Spinal cord (tissue), 9 donors: ENCODE measurements at regions not wholly inside any gene's neighbourhood (a gene's known extent, or its start where the extent isn't known, plus 50 kb on each side); places are given as distances from the start of the nearest gene placed in this dataset.
A peak's percentile ranks its signal among the peaks of the same experiment; 100 is the strongest.
"Not testable (repeated sequence)": the region's sequence is repeated elsewhere in the genome, so short reads cannot be mapped to it uniquely, and the experiment has no call there.

Experiments
- DNase-seq, 6 donors: peaks; one replicate each; pipeline versions ENCODE4 v3.0.0 to v3.0.0-alpha.2; 2013 to 2015; ENCODE audit warnings: low spot score in 6 of 6, low read depth in 4 of 6
- H3K27ac ChIP-seq: one replicate; pipeline ENCODE4 v1.5.1; 2013; ENCODE audit warnings: low read depth, low read length, control low read depth
- H3K27me3 ChIP-seq: one replicate; pipeline ENCODE4 v1.6.1; 2013; ENCODE audit warnings: low read length; ENCODE audit not compliant: control insufficient read depth, insufficient read depth
- H3K36me3 ChIP-seq: one replicate; pipeline ENCODE4 v1.6.1; 2013; ENCODE audit warnings: low read length; ENCODE audit not compliant: control insufficient read depth, insufficient read depth
- H3K4me1 ChIP-seq: one replicate; pipeline ENCODE4 v1.6.1; 2013; ENCODE audit warnings: low read length; ENCODE audit not compliant: control insufficient read depth, insufficient read depth
- H3K4me3 ChIP-seq: one replicate; pipeline ENCODE4 v1.5.1; 2013; ENCODE audit warnings: low read depth, low read length, control low read depth
- H3K9me3 ChIP-seq: one replicate; pipeline ENCODE4 v1.6.1; 2013; ENCODE audit warnings: low read length; ENCODE audit not compliant: control insufficient read depth, insufficient read depth
- WGBS: methylation state at CpG from one replicate; pipeline ENCODE4 v1.1.5; 2013; ENCODE audit warnings: missing lambda C conversion rate; ENCODE audit not compliant: insufficient coverage; 5-methylcytosine and 5-hydroxymethylcytosine counted together
- donor health status: healthy.

GRCh38 chr3:145471976-145472375 is 689.0 kb downstream of the PLOD2 start:
- peak in 2 of 6 donors; percentile 63 to 84 for DNase-seq
- Histone ChIP-seq H3K9me3 (no peaks in the 10 kb centered on the region), H3K27me3 (no peaks in the 10 kb centered on the region), H3K36me3 (no peaks in the 10 kb centered on the region), H3K27ac (no peak overlapping the region), H3K4me1 (no peaks in the 10 kb centered on the region), H3K4me3 (no peak overlapping the region)
- WGBS: no CpG with 5 or more reads among the region's 3 CpGs

DNA sequence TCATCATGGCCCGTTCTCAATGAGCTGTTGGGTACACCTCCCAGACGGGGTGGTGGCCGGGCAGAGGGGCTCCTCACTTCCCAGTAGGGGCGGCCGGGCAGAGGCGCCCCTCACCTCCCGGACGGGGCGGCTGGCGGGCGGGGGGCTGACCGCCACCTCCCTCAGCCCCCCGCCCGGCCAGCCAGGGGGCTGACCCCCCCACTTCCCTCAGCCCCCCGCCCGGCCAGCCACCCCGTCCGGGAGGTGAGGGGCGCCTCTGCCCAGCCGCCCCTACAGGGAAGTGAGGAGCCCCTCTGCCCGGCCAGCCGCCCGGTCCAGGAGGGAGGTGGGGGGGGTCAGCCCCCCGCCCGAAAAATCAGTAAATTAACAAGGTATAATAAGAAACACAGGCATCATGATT is 678.2 kb downstream of the PLOD2 start:
- not testable (repeated sequence) for DNase-seq, H3K4me3 ChIP-seq, H3K27me3 ChIP-seq, H3K27ac ChIP-seq, H3K9me3 ChIP-seq, H3K4me1 ChIP-seq, H3K36me3 ChIP-seq
- 100% methylated on average over 4 of the region's 25 CpGs for WGBS

DNA sequence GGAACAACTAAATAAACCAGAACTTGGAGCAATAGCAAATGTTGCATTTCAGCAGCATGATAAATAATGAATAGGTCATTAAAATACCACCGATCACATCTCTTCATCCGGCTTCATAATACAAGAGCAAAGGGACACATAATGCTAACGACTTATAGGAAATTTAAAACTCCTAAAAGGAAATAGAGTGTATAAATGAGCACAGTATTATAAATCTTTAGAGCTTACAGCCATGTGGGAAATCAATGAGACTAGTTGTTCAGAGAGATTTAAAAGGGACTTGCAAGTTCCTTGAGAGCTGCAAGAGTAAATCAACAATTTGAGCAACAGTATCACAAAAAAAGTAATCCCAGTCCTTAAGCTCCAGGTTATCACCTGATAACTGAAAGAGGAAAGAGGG is 677.0 kb downstream of the PLOD2 start:
- Histone ChIP-seq H3K36me3 (no peaks in the 10 kb centered on the region), H3K27me3 (no peaks in the 10 kb centered on the region), H3K4me3 (no peak overlapping the region), H3K4me1 (no peaks in the 10 kb centered on the region), H3K9me3 (no peaks in the 10 kb centered on the region), H3K27ac (no peak overlapping the region)
- no CpG with 5 or more reads among the region's 3 CpGs for WGBS
- peak in 2 of 6 donors; percentile 6 to 65 for DNase-seq

- H3K36me3 ChIP-seq: no peaks in the 10 kb centered on the region
- no peaks in the 10 kb centered on the region for H3K27me3 ChIP-seq
- DNase-seq: no peak
- H3K27ac ChIP-seq: no peak overlapping the region
- H3K4me3 ChIP-seq: no peak overlapping the region
- no peaks in the 10 kb centered on the region for H3K9me3 ChIP-seq
- H3K4me1 ChIP-seq: no peaks in the 10 kb centered on the region
Measured at GRCh38 chr3:145489011-145489410, 672.0 kb downstream of the PLOD2 start.

DNA sequence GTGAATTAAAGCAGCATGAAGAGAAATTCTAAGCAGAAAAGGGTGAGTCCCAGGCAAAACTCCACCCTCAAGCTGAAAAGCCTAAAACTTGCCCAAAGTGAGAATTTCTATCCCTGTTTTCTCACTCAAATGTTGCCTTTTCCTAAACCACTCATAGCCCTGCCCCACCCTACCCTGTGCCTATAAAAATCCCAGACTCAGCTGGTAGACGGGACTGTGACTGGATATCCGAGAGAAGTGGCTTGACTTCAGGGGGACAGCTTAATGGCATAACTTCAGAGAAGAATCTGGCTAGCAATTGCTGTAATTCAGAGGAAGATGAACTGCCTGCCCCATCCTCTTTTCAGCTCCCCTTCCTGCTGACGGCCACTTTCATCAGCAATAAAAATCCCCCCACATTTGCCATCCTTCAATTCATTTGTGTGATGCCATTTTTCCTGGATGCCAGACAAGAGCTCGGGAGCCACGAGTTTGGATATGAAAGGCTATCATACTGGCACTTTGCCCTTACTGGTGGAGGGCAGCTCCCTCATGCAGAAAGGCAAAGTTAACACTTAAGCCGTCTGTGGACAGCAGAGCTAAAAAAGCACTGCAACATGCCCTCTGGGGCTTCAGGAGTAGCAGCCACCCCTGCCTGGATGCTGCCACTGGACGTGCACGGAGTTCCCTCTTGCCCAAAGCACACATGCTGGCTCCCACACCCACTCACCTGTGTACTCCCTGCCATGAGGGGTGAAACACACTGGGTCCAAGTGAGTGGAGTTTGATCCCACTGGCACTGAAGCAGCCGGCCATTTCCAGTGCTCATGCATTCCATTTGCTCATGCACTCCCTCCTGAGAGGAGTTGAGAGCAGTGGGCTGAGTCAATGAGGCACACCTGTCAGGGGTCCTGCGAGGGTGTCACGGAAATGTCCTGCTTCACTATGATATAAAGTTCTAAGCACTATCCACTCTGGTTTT is 670.6 kb downstream of the PLOD2 start:
- WGBS: 75% methylated on average over 7 of the region's 11 CpGs
- no peaks in the 10 kb centered on the region for H3K36me3 ChIP-seq
- H3K4me3 ChIP-seq: no peak overlapping the region
- DNase-seq: no peak
- no peaks in the 10 kb centered on the region for H3K4me1 ChIP-seq
- H3K27me3 ChIP-seq: no peaks in the 10 kb centered on the region
- H3K27ac ChIP-seq: no peak overlapping the region
- no peaks in the 10 kb centered on the region for H3K9me3 ChIP-seq

GRCh38 chr3:145492456-145492855 is 668.5 kb downstream of the PLOD2 start:
- no peak for DNase-seq
- H3K9me3 ChIP-seq: no peaks in the 10 kb centered on the region
- no peak overlapping the region for H3K4me3 ChIP-seq
- WGBS: 67% methylated on average over 1 of the region's 2 CpGs
- H3K36me3 ChIP-seq: no peaks in the 10 kb centered on the region
- H3K27me3 ChIP-seq: no peaks in the 10 kb centered on the region
- no peak overlapping the region for H3K27ac ChIP-seq
- H3K4me1 ChIP-seq: no peaks in the 10 kb centered on the region

DNA sequence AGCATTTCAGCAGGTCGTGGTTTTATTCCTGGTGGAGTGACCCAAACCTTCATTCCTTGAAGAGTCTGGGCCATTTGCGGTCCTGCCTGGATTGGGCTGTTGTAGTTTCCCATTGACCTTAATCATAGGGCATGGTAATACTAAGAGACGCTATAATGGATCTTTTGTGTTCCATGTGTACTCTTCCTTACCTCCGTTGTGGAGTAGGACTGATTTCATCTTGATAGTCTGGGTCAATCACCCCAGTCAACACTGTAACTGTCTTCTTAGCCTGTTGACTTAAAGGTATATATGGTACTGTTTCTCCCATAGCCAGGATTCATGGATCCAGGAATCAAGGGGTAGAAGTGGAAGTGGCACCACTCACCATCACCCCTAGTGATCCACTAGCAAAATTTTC is 643.6 kb downstream of the PLOD2 start:
- H3K4me3 ChIP-seq: not testable (repeated sequence)
- WGBS: 100% methylated on average over 2 of the region's 4 CpGs

GRCh38 chr3:145518639-145519038 is 642.3 kb downstream of the PLOD2 start:
- Histone ChIP-seq H3K27me3 (no peaks in the 10 kb centered on the region), H3K27ac (no peak overlapping the region), H3K4me1 (no peaks in the 10 kb centered on the region), H3K36me3 (no peaks in the 10 kb centered on the region), H3K9me3 (peaks cover 2% of the 10 kb centered on the region), H3K4me3 (no peak overlapping the region)
- 36% methylated on average over 2 of the region's 4 CpGs for WGBS
- DNase-seq: peak in 2 of 6 donors; percentile 11 to 22

More for the DNA sequence above, 643.6 kb downstream of the PLOD2 start:
- not testable (repeated sequence) for H3K27ac ChIP-seq, H3K9me3 ChIP-seq, H3K4me1 ChIP-seq, H3K27me3 ChIP-seq, H3K36me3 ChIP-seq, DNase-seq

DNA sequence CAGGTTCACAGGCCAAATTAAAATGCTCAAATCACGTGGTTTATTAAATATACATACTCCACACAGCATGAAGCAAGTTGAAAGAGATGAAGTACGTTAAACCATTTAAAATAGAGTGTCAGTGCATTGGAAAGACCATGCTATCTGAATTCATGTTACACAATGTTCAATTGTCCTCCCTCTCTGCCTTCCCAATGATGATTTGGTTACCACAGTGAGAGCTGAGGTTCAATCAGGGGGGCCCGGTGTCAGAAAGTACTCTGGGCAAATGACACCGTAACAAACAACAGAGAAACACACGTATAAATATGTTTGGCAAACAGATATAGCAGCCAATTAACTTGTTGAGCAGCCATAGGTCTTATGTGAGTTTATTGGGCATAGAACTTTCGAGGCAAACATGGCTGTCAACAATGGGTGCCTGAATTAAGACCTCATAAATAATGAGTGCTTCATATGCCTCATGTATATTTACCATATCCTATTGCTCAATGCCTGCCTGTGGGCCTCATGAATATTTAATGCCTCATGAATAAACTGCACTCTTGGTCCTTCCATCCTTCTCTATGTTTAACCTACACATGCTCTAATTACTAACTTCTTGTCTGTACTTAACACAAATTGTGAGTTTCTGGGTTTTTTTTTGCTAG is 641.5 kb downstream of the PLOD2 start:
- peaks cover 2% of the 10 kb centered on the region for H3K9me3 ChIP-seq
- H3K27me3 ChIP-seq: no peaks in the 10 kb centered on the region
- no peak overlapping the region for H3K27ac ChIP-seq
- no peaks in the 10 kb centered on the region for H3K4me1 ChIP-seq
- H3K36me3 ChIP-seq: no peaks in the 10 kb centered on the region
- no peak overlapping the region for H3K4me3 ChIP-seq
- no peak for DNase-seq
- no CpG with 5 or more reads among the region's 6 CpGs for WGBS

- no peaks in the 10 kb centered on the region for H3K36me3 ChIP-seq
- H3K9me3 ChIP-seq: peaks cover 2% of the 10 kb centered on the region
- H3K4me1 ChIP-seq: no peaks in the 10 kb centered on the region
- DNase-seq: no peak
- no peak overlapping the region for H3K27ac ChIP-seq
- no peak overlapping the region for H3K4me3 ChIP-seq
- H3K27me3 ChIP-seq: no peaks in the 10 kb centered on the region
Measured at GRCh38 chr3:145522179-145522578, 638.8 kb downstream of the PLOD2 start.
